ENCODE measurements at regions not wholly inside any gene's neighbourhood (a gene's known extent, or its start where the extent isn't known, plus 50 kb on each side); places are given as distances from the start of the nearest gene placed in this dataset.

- DNase-seq = no peak
Measured at GRCh38 chr2:62595474-62595873, 89.5 kb upstream of the TMEM17 start.

DNA sequence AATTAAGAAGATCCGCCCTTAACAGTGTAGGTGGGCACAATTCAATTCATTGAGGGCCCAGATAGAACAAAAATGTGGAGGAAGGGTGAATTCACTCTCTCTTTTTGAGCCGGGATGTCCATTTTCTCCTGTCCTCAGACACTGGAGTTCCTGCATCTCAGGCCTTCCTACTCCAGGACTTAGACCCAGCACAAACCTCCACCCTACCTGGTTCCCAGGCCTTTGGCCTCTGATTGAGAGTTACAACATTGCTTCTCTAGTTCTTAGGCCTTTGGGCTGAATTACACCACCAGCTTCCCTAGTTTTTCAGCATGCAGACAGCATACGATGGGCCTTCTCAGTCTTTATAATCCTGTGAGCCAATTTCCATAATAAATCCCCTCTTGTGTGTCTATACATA, 87.8 kb upstream of the TMEM17 start:
- DNase-seq = no peak

DNA sequence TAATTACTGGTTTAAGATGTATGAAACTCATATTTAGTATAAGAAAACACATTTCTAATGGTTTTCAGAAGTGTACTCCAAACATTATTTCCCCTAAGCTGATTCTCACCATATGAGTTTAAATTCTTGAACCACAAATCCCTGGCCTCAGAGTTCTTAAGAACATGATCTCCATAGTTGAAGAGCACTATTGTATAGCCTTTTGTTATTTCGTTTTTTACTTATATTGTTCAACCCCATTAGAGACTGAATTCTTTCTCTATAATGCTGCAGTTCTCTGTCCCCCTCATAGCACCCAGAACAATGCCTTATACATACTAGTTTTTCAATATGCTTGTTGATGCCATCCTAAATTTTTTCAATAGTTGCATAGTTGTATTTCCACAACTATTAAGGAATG, 85.5 kb upstream of the TMEM17 start:
- DNase-seq = no peak

DNA sequence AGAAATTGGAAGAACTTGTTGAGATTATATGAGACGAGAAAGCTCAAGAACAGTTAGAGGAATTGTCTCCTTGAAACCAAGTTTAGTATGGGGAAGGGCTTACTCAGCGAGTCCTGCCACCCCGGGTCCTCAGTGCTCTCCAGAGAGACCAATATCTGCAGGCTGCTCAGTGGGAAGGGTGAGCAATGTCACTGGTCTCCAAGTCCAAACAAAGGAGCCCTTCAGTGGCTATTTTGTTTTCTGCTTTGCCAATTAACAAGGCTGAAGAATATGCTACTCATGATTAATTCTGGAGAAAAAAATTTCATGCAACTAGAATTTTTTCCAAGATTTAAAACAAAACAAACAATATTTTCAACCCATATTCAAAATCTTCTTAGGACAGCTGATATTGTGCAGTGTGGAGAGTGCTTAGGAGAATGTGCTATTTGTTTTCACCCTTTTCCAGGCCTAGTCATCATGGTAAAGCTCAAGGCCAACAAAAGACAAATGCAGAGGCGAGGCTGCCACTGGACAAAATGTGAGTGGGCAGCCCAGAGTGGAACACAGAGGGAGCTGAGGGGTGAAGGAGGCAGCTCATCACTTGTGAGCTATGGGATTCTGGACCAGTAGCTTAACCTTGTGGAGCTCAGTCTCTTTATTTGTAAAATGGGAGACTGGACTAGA, 83.8 kb upstream of the TMEM17 start:
- no peak for DNase-seq

DNA sequence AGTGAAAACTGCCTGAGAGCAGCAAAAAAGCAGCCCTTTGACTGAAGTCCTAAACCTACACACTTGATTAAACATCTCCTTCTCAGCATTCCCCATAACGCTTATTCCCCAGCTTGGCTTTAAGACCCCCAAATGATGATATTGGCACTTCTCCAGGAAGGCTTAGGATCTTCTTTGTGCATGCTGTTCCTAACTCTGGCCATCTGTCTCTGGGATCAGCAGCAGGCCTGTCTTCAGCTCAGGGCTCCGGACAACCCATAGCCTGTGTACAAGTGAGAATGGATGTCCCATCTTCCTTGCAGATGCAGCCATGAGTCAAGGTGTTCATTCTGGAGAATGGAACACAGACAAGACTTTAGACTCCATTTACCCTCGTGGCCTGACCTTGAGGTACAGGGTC, 81.6 kb upstream of the TMEM17 start:
- DNase-seq = no peak

- no peak for DNase-seq
Measured at GRCh38 chr2:62586981-62587380, 81.0 kb upstream of the TMEM17 start.

- DNase-seq = peak; percentile 70
Measured at GRCh38 chr2:62578803-62579640, 73.0 kb upstream of the TMEM17 start.

DNA sequence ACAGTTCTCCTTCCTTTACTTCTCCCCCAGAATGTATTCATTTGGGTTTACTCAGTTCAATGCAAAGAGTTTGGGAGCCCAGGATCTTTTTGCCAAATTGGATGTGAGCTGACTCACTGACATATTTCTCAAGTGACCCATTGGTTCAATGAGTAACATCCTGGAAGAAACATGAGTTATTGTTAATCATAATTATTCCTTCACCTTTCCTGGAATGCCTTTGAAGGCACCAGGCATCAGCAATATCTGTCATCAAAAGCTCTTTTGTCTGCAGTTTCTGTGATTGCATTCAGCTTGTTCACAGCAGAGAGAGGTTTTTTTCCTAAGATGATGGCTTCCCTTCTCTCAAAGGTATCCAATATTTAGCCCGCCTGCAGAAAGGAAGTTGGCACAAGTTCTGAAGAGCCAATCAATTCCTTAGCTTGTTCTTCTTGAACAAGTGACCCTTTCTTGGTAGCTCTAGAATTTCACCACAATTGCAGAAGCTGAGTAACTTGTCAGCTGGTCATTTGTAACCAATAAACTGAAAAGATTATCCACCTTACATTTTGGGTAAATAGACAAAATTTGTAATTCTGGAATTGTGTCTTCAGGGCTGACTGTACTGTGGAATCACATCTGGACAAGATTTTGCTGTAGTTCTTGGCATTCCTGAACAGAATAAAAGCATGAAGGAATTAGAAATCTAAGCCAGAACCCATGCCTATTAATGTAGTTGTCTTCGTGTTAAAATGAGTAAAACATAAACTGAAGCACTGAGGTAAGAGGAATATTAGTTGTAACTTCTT, 72.2 kb upstream of the TMEM17 start:
- DNase-seq = peak; percentile 96

DNA sequence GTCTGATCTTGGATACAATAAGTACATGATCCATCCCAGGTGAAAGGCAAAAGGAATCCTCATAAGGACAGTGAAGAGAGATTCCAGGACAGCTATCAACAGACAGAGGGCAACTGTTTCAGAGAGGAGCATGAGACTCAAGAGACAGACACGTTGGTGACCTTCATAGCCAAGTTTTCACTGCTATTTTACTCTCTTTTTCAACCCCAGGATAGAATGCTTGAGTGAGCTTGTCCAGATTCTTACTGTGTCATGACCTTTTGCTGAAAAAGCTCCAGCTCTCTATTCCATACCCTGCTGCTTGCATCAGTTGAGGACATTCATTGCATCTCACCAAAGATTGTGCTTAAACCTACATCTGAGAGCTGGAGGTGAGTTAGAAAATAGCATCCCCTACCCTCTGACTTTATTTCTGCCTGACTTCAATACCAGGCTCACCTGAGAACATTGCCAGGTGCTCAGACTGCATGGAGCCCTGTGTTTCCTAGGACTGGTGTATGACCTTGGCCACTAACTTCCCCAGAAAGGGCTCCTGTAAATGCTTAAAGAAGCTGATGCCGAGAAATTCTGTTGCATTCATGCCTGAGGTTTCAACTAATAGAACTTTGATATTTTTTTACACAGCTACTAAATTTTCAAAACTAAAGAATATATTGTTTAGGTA, 70.4 kb upstream of the TMEM17 start:
- DNase-seq = no peak

DNA sequence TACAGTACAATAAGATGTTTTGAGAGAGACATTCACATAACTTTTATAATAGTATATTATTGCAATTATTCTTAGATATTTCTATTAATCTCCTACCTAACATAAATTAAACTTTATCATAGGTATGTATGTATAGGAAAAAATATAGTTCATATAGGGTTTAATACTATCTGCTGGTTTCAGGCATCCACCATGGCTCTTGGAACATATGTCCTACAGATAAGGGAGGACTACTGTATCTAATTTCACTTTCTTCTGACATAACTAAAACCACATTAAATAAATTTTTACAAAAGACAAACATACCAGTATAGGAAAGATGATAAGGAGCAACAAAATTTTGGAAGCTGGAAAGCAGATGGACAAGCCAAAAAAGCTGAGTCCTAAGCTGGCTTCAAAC, 67.9 kb upstream of the TMEM17 start:
- DNase-seq = no peak

DNA sequence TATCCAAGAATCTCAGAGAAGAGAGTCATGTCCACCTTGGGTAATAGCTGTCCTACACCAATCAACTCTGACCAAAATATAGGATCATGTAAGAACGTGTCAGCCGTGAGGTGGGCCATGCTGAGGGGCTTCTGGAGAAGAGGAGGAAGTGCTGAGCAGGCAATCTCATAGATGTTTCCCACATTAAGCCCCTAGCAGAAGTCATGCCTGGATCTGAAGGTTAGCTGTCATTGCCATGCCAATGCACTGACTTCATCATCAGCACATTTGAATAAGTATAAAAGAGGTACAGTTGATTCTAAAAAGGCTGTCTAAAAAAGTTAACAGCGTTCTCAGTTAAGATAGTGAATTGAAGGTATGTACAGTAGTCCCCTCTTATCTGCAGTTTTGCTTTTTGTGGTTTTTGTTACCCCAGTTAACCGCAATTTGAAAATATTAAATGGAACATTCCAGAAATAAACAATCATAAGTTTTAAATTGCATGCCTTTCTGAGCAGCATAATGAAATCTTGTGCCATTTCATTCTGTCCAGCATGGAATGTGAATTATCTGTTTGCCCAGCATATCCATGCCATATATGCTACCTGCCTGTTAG, 67.2 kb upstream of the TMEM17 start:
- DNase-seq = no peak

GRCh38 chr2:62570861-62571698, 65.1 kb upstream of the TMEM17 start:
- DNase-seq = no peak

DNA sequence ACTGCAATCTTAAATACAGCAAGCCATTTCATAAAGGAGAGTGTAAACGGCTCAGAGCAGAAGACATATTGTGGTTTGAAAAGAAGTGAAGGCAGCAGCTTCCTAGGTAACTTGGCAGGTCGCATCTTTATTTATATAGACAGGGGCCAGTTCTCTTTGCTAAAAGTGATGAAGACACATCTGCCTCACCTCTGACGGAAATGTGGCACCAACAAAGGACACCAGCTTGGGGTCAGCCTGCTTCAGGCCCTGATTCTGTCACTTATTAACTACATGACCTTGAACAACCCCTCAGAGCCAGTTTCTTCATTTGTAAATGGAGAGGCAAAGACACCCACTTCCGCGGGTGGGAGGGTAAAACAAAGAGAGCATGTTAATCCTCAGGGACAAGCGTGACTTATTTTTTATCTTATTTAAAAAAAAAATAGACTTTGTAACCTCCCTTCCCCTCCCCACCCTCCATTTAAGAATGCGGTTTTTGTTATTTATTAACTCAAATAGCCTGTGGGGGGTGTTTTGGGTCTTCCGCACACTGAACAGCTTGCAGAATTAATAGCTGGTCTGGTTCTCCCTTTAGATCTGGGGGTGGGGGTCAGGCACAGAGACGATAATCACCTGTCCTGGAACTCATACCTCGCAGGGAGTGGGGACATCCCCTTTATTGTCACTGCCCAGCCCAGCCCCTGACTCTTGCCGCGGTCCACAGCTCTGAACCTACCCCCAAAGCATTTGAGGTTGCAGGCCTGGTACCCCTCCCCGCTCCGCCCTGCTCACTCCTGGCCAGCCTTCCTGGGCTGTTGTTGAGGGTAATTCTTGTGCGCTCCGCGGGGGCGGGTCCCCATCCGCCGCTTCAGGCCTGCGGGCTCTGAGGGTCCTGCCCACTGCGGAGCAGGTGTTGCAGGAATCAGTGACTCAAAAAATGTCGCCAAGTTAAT, 64.2 kb upstream of the TMEM17 start:
- no peak for DNase-seq

- DNase-seq = peak; percentile 19
Measured at GRCh38 chr2:62568983-62569837, 63.2 kb upstream of the TMEM17 start.

- no peak for DNase-seq
Measured at GRCh38 chr2:62568074-62568473, 62.1 kb upstream of the TMEM17 start.

DNA sequence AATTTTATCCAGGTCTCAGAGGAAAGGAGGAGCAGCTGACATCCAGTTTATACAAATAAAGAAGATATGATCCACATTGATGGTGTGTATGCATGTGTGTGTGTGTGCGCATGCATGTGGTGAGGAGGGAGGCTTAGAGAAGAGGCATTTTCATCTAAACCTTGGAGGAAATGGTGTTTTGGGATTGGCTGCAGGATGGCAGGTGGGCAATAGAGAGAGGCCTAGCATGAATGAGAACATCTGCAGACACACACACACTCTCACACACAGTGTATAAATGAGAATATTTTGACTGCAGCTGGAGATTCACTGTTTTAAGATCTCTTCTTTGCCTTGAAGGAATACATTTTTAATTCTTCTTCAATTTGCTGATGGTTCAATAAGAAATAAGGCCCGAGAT, 61.7 kb upstream of the TMEM17 start:
- no peak for DNase-seq

DNA sequence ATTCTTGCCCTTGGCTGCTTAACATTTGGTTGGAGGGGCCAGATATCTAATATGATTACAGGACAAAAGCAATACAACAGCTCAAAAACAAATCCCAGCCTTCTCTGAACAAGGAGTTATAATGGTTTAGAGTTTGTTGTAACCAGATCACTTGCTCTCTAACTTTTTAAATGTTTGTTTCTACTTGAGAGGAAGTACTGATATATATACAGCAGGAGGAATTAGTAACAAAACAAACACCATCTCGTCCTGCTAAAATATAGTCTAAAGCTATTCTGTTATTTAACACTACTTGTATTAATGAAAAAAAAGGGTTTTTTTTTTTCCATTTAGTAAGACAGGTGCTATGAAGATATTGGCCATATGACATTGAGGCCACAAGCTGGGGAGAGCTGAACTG, 60.9 kb upstream of the TMEM17 start:
- no peak for DNase-seq

GRCh38 chr2:62565309-62565908, 59.4 kb upstream of the TMEM17 start:
- no peak for DNase-seq
